Ishikawa (cell line): ENCODE measurements at regions not wholly inside any gene's neighbourhood (a gene's known extent, or its start where the extent isn't known, plus 50 kb on each side); places are given as distances from the start of the nearest gene placed in this dataset.

Source experiments
- CEBPB ChIP-seq: IDR thresholded peaks from 2 replicates; pipeline ENCODE4 v1.6.1; 2012
- CREB1 ChIP-seq: IDR thresholded peaks from 2 replicates; pipeline ENCODE4 v1.6.1; 2012; ENCODE audit warnings: low read depth
- EGR1 ChIP-seq: IDR thresholded peaks from 2 replicates; pipeline ENCODE4 v1.6.1; 2012
- EP300 ChIP-seq: IDR thresholded peaks from 2 replicates; pipeline ENCODE4 v1.6.1; 2012; ENCODE audit warnings: borderline replicate concordance
- FOXM1 ChIP-seq: IDR thresholded peaks from 2 replicates; pipeline ENCODE4 v1.6.1; 2012; ENCODE audit warnings: low read depth, borderline replicate concordance
- MAX ChIP-seq: IDR thresholded peaks from 2 replicates; pipeline ENCODE4 v1.6.1; 2012
- NFIC ChIP-seq: IDR thresholded peaks from 2 replicates; pipeline ENCODE4 v1.6.1; 2012
- RAD21 ChIP-seq: IDR thresholded peaks from 2 replicates; pipeline ENCODE4 v1.6.1; 2012; ENCODE audit warnings: low read depth
- REST ChIP-seq: IDR thresholded peaks from 2 replicates; pipeline ENCODE4 v1.6.1; 2012; ENCODE audit warnings: low read depth, mild to moderate bottlenecking
- TAF1 ChIP-seq: IDR thresholded peaks from 2 replicates; pipeline ENCODE4 v1.6.1; 2012; ENCODE audit warnings: low read depth, mild to moderate bottlenecking
- TCF12 ChIP-seq: IDR thresholded peaks from 2 replicates; pipeline ENCODE4 v1.6.1; 2012; ENCODE audit warnings: low read depth
- TEAD4 ChIP-seq: IDR thresholded peaks from 2 replicates; pipeline ENCODE4 v1.6.1; 2012
- USF1 ChIP-seq: IDR thresholded peaks from 2 replicates; pipeline ENCODE4 v1.6.1; 2012
- YY1 ChIP-seq: IDR thresholded peaks from 2 replicates; pipeline ENCODE4 v1.6.1; 2012; ENCODE audit warnings: low read depth
- ZBTB7A ChIP-seq: IDR thresholded peaks from 2 replicates; pipeline ENCODE4 v1.6.1; 2012; ENCODE audit warnings: low read depth

GRCh38 chr5:107803728-107804127 lies 133.0 kb upstream of the EFNA5 start:
- TF ChIP-seq ZBTB7A (no peak), FOXM1 (no peak), NFIC (no peak), TEAD4 (no peak), EGR1 (no peak), CEBPB (no peak)

- no peak for TF ChIP-seq CREB1
- TF ChIP-seq NFIC = no peak
- no peak for TF ChIP-seq EGR1
- TF ChIP-seq EP300 = no peak
- TF ChIP-seq MAX = no peak
- TF ChIP-seq REST = no peak
- TF ChIP-seq YY1 = no peak
- no peak for TF ChIP-seq TCF12
- no peak for TF ChIP-seq CEBPB
- TF ChIP-seq TEAD4 = no peak
Observed at GRCh38 chr5:107801061-107801460, 130.3 kb upstream of the EFNA5 start.

- no peak for TF ChIP-seq FOXM1
- no peak for TF ChIP-seq MAX
- TF ChIP-seq YY1 = no peak
- no peak for TF ChIP-seq EP300
- no peak for TF ChIP-seq CEBPB
- TF ChIP-seq TAF1 = no peak
- no peak for TF ChIP-seq CREB1
- no peak for TF ChIP-seq TCF12
- no peak for TF ChIP-seq EGR1
- no peak for TF ChIP-seq NFIC
- no peak for TF ChIP-seq TEAD4
- no peak for TF ChIP-seq REST
- TF ChIP-seq USF1 = no peak
- TF ChIP-seq ZBTB7A = no peak
- no peak for TF ChIP-seq RAD21
Observed at GRCh38 chr5:107799306-107799705, 128.6 kb upstream of the EFNA5 start.

- TF ChIP-seq NFIC (no peak), MAX (no peak), EGR1 (no peak), REST (no peak), YY1 (no peak), TEAD4 (no peak), FOXM1 (no peak), TCF12 (no peak), CREB1 (no peak), USF1 (no peak), ZBTB7A (no peak), TAF1 (no peak), RAD21 (no peak), EP300 (no peak), CEBPB (no peak)
Observed at GRCh38 chr5:107796797-107797196, 126.1 kb upstream of the EFNA5 start.
